ENCODE measurements at regions not wholly inside any gene's neighbourhood (a gene's known extent, or its start where the extent isn't known, plus 50 kb on each side); places are given as distances from the start of the nearest gene placed in this dataset.
A peak's percentile ranks its signal among the peaks of the same experiment; 100 is the strongest.

- ATAC-seq (no peak), DNase-seq (no peak)
- intact Hi-C loops (cut with DNase I, micrococcal nuclease) = no loop called here
Measured at GRCh38 chr10:4011136-4011812, 226.3 kb upstream of the KLF6 start.

GRCh38 chr10:4008676-4009382 lies 223.8 kb upstream of the KLF6 start:
- intact Hi-C loops (cut with DNase I, micrococcal nuclease) = no loop called here
- ATAC-seq (no peak), DNase-seq (no peak)

GRCh38 chr10:4007771-4008170 lies 222.8 kb upstream of the KLF6 start:
- ATAC-seq = no peak
- DNase-seq = no peak
- intact Hi-C loops (cut with DNase I, micrococcal nuclease) = no loop called here

GRCh38 chr10:4006858-4007257 lies 221.8 kb upstream of the KLF6 start:
- no peak for DNase-seq
- no peak for ATAC-seq
- intact Hi-C loops (cut with DNase I, micrococcal nuclease) = no loop called here

- ATAC-seq (peak; percentile 12), DNase-seq (peak in 1 of 2 donors; percentile 35)
- intact Hi-C loops (cut with DNase I, micrococcal nuclease) = no loop called here
Measured at GRCh38 chr10:4006051-4006450, 221.0 kb upstream of the KLF6 start.

- ATAC-seq (no peak), DNase-seq (no peak)
- intact Hi-C loops (cut with DNase I, micrococcal nuclease) = no loop called here
Measured at GRCh38 chr10:4004990-4005389, 220.0 kb upstream of the KLF6 start.

GRCh38 chr10:4004144-4004543 lies 219.1 kb upstream of the KLF6 start:
- intact Hi-C loops (cut with DNase I, micrococcal nuclease) = no loop called here
- DNase-seq = no peak
- ATAC-seq = no peak

- intact Hi-C loops (cut with DNase I, micrococcal nuclease) = no loop called here
- ATAC-seq (no peak), DNase-seq (no peak)
Measured at GRCh38 chr10:4003348-4003973, 218.5 kb upstream of the KLF6 start.

GRCh38 chr10:4001811-4002210 lies 216.8 kb upstream of the KLF6 start:
- no peak for DNase-seq
- intact Hi-C loops (cut with DNase I, micrococcal nuclease) = no loop called here
- no peak for ATAC-seq

GRCh38 chr10:3999642-4000041 lies 214.6 kb upstream of the KLF6 start:
- intact Hi-C loops (cut with DNase I, micrococcal nuclease) = no loop called here
- ATAC-seq (no peak), DNase-seq (no peak)

- intact Hi-C loops (cut with DNase I, micrococcal nuclease) = no loop called here
- ATAC-seq (no peak), DNase-seq (no peak)
Measured at GRCh38 chr10:3996697-3997096, 211.7 kb upstream of the KLF6 start.

- ATAC-seq (no peak), DNase-seq (no peak)
- intact Hi-C loops (cut with DNase I, micrococcal nuclease) = no loop called here
Measured at GRCh38 chr10:3995302-3996210, 210.5 kb upstream of the KLF6 start.

- DNase-seq (no peak), ATAC-seq (no peak)
- intact Hi-C loops (cut with DNase I, micrococcal nuclease) = no loop called here
Measured at GRCh38 chr10:3992382-3993178, 207.6 kb upstream of the KLF6 start.

- ATAC-seq (no peak), DNase-seq (no peak)
- intact Hi-C loops (cut with DNase I, micrococcal nuclease) = no loop called here
Measured at GRCh38 chr10:3990307-3990706, 205.3 kb upstream of the KLF6 start.

- intact Hi-C loops (cut with DNase I, micrococcal nuclease) = no loop called here
- ATAC-seq (peak; percentile 87), DNase-seq (no peak)
Measured at GRCh38 chr10:3987143-3987974, 202.3 kb upstream of the KLF6 start.

- DNase-seq (no peak), ATAC-seq (no peak)
- intact Hi-C loops (cut with DNase I, micrococcal nuclease) = no loop called here
Measured at GRCh38 chr10:3986493-3987142, 201.6 kb upstream of the KLF6 start.

- DNase-seq (no peak), ATAC-seq (no peak)
- intact Hi-C loops (cut with DNase I, micrococcal nuclease) = no loop called here
Measured at GRCh38 chr10:3982746-3983442, 197.9 kb upstream of the KLF6 start.
